ENCODE measurements at regions not wholly inside any gene's neighbourhood (a gene's known extent, or its start where the extent isn't known, plus 50 kb on each side); places are given as distances from the start of the nearest gene placed in this dataset.

DNA sequence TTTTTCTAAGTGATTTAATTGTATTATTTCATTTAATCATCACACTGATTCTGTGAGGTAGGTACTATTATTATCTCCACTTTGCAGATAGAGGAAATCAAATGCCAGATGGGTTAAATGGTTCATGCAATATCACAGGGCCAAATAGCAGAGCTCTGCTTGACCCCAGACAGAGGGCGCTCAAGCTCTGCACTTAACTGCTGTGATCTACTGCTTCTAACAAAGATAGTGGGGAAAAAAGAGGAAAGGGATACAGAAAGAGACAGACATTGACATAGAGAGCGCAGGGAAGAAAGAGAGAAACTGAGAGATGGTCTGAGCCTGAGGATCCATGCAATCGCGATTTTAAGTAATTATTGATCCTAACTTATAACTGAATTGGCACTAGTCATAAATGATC lies 279.1 kb upstream of the THRB start:
- DNase-seq, result peak; percentile 0

GRCh38 chr3:24780991-24781390 lies 286.3 kb upstream of the THRB start:
- DNase-seq, result no peak

- no peak for DNase-seq
These were observed 286.8 kb upstream of the THRB start for GRCh38 chr3:24781454-24781853.

GRCh38 chr3:24793896-24794295 lies 299.2 kb upstream of the THRB start:
- DNase-seq, result no peak

- DNase-seq, result no peak
These were observed 308.0 kb upstream of the THRB start for GRCh38 chr3:24802614-24803013.

- DNase-seq, result no peak
These were observed 309.4 kb upstream of the THRB start for GRCh38 chr3:24804095-24804494.

- DNase-seq, result no peak
These were observed 316.2 kb upstream of the THRB start for GRCh38 chr3:24810881-24811280.

DNA sequence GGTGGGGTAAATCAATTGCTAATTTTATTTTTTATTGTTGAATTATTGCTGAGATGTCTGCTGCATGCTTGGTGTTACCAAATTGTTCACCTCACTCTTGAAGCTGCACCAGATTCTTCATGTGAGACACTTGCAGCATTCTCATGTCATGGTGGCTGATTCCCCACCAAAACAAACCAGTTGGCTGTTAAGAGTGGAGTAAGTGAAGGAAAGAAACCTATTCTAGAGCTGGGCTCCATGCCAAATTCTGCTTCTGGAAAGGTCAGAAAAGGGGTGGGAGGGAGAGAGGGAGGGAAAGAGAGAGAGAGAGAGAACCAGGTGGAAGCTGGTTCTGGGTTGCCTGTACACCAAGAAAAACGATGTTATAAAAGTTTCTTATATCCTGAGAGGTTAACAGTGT lies 317.5 kb upstream of the THRB start:
- DNase-seq, result no peak

GRCh38 chr3:24818055-24818454 lies 323.4 kb upstream of the THRB start:
- no peak for DNase-seq

GRCh38 chr3:24828011-24828410 lies 333.4 kb upstream of the THRB start:
- DNase-seq, result no peak

- no peak for DNase-seq
These were observed 333.9 kb upstream of the THRB start for GRCh38 chr3:24828551-24828950.

DNA sequence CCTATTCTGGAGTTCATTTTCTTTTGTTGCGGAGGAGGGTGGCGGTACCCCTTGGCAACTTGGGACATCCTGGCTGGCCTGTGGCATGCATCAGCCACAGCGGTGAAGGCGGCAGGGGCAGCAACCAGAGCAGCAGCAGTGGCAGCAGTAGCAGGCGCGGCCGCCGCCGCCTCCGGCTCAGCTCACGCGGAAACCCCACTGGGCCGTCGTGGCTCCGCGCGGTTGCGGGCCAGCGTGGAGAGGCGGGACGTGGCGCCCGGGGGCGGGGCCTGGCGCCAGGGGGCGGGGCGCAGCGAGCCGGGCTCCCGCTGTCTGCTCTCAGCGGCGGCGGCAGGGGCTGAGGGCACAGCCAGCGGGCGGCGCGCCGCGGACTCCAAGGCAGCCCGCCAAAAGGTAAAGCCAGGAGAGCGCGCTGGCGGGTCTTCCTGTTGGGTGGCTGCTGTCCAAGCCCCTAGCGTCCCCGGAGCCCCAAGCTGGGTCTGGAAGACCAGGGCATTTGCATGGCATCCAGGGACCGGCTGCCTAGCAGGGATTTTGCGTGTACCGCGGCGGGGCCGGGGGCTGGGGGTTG lies 334.4 kb upstream of the THRB start:
- no peak for DNase-seq

DNA sequence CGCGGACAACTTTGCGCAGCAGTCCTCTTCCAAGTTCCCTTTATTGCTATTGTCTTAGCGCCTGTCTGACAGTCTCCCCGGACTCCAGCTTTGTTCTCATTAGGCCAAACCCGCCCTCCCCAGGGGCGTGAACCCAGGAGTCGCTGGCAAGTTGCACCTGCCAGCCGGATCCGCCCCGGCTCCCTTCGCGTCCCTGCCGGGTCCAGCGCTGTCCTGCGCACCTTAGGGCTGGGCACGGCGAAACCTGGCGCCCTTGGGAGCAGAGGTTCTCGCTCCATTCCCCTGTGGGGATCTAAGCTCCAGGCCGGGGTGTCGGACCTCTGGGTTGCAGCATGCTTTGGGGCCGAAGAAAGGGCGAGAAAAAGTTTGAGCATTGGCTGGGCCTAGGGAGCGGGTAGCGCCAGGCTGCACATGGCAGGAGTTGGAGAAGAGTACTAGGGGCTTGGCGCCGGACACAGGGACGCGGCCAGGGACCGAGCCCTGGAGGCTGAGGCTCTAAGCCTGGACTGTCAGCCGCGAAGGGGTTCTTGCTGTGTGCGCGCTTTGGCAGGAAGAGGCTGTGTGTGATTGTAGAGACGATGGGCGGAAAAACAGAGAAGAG lies 335.1 kb upstream of the THRB start:
- peak; percentile 1 for DNase-seq

DNA sequence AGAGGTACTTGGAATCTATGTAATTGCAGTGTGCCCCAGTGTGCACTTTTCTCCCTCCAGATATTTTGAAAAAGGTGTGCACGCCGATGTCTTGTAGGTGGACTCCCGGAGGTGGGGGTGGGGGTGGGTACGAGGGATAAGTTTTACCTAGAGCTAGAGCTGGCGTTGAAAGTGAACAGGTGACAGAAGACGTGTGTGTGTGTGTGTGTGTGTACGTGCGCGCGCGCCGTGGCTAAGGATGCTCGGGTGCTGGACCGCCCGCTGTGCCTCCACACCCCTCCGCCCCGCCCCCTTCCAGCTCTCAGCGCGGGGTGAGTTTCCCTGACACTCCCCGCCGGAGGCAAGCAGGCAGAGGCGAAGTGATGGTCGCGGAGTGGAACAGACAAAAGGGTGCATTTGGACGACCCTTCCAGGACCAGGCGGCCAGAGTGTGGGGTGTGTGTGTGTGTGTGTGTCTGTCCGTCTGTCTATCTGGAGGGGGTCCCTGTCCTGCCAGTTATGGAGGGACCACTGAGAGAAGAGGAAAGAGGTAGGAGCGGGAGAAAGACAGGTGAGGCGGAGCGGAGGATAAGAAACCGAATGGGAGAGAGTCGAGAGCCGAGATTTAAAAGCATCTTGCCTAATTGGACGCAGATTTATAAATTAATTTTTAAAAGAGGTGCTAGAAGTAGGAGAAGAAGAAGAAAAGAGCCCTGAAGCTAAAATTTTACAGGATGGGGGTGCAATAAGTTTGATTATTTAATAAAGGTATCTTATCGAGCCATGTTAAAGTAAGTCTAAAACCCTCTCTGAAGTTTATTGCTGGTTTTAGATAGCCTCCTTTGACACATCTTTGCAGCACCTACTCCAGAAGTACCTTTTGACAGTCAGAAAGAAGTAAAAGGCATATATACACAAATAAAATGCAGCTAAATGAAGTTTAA lies 335.8 kb upstream of the THRB start:
- DNase-seq, result no peak

DNA sequence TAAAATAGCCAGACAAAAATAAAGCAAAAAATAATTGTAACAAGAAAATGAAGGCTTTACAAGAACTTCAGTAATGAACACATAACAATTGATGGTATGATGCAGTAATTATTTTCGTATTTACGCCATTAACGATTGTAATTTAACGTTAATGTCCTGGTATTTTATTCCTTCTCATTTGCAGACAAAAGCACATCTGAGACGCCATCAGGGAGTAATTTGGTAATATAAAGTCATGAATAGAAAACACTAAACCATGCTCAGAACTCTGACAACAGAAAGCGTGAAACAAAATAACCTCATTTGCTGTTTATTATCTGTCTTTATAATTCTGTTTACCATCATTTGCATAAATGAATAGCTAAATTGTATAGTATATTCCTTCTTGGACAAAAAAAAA lies 336.6 kb upstream of the THRB start:
- DNase-seq, result no peak

- DNase-seq, result no peak
These were observed 338.2 kb upstream of the THRB start for GRCh38 chr3:24832891-24833290.

DNA sequence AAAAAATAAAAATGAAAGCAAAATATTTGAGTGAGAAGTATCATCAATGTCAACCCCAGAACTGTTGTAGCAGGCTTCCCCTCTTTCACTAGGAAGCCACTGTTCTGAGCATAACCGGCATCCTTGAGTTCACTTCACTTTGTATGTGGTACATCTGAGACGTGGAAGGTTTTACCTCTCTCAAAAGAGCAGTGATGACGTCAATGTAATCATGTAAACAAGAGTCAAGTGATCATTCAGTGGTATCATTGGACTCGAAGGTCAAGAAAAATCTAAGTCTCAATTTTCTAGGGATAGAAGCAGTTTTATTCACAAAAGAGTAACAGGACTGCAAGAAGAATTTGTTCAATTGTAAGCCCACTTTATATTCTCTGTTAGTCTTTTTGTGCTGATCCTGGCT lies 339.8 kb upstream of the THRB start:
- no peak for DNase-seq

- no peak for DNase-seq
These were observed 340.9 kb upstream of the THRB start for GRCh38 chr3:24835510-24835909.

- DNase-seq, result no peak
These were observed 343.0 kb upstream of the THRB start for GRCh38 chr3:24837601-24838000.

DNA sequence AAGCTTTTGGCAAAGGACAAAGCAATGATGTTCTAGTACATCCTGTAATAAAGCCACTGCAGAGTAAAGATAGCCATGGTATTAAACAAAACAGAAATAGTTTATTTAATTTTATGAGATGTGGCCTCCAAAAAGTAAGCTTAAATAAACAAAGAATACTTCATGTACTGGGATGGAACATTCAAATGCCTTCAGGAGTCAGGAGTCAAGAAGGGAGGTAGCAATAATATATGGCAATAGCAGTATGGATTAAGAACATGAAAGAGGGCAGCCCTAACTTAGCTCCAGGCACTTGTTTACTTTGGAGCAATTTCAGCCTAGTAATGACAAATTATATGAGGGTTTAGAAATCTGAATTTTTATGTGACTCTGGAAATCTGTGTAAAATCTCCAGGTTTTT lies 343.9 kb upstream of the THRB start:
- DNase-seq, result no peak

DNA sequence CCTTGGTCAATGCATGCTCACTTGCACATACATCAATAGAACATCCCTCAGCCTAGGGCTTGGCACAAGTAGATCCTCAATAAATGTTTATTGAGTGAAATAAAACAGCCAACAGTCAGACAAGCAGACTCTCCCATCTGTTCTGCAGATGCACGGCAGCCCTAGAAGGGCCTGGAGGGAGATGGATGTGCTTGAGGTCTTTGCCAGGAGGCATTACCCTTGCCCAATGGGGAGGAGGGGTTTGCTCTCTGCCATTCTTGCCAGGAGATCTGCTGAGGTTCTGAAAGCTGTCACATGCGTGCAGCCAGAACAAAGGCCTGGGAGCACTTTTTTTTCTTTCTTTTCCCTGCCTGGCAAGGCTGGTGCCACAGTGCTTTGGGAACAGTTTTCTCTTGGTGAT lies 349.3 kb upstream of the THRB start:
- DNase-seq, result no peak

GRCh38 chr3:24845524-24846155 lies 351.0 kb upstream of the THRB start:
- DNase-seq, result no peak

DNA sequence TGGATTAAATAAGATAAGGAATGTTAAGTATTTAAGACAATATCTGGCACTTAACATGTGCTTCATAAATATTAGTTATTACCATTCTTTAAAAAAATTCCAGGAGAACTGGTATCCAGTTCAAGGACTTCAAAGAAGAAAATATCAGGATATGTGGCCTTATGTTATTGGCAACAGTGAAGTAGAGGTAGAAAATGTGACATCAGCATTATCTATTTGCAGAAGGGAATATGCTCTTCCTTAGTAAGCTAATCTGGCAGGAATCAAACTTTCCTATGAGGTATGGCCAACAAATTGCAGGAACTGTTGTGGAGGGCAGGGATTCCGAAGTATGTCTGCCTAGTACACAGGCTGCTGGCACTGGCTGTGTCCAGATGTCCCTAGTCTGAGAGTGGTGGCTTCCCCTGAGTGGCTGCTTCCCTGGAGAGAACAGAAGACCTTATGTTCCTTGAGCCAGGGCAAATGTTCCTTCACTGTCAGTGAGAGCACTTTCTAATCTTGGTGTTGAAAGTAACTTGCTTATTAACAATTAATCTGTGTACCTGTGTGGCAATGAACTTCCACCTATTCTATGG lies 351.7 kb upstream of the THRB start:
- DNase-seq, result no peak
